Natural killer cell (primary cell): ENCODE measurements at regions not wholly inside any gene's neighbourhood (a gene's known extent, or its start where the extent isn't known, plus 50 kb on each side); places are given as distances from the start of the nearest gene placed in this dataset.

Experiments used
- ATAC-seq, 3 donors: fragments of 150-1000 bp in 2 of 3; fragments of 200-7000 bp in 1 of 3; cut with Tn5 transposase; 1 replicate in 1 of 3; 2 replicates in 2 of 3; pipeline ENCODE4 v1.10.0; 2021; ENCODE audit warnings: mild to moderate bottlenecking in 2 of 3, moderate library complexity in 2 of 3
- DNase-seq, 2 donors: peaks; one replicate each; pipeline versions ENCODE4 v3.0.0 to v3.0.0-alpha.2; 2013 to 2021; ENCODE audit warnings: mixed read lengths in 1 of 2
- H3K27ac ChIP-seq: one replicate; pipeline ENCODE4 v1.5.1; 2013; ENCODE audit warnings: mild to moderate bottlenecking, low read length
- H3K27me3 ChIP-seq: one replicate; pipeline ENCODE4 v1.6.1; 2013; ENCODE audit warnings: low read length; ENCODE audit not compliant: control insufficient read depth, insufficient read depth
- H3K36me3 ChIP-seq: one replicate; pipeline ENCODE4 v1.6.1; 2013; ENCODE audit warnings: low read length; ENCODE audit not compliant: control insufficient read depth, insufficient read depth
- H3K4me1 ChIP-seq: one replicate; pipeline ENCODE4 v1.6.1; 2013; ENCODE audit warnings: low read length; ENCODE audit not compliant: control insufficient read depth, insufficient read depth
- H3K4me3 ChIP-seq: one replicate; pipeline ENCODE4 v1.5.1; 2013; ENCODE audit warnings: low read length
- H3K9me3 ChIP-seq: one replicate; pipeline ENCODE4 v1.6.1; 2013; ENCODE audit warnings: low read length; ENCODE audit not compliant: control insufficient read depth, insufficient read depth
- H3K27ac Mint-ChIP-seq, 2 donors: one replicate each; pipeline ENCODE4 v1.8.0; 2022; ENCODE audit warnings: mild to moderate bottlenecking in 2 of 2, mixed read lengths in 2 of 2, moderate library complexity in 1 of 2
- H3K27me3 Mint-ChIP-seq, 2 donors: one replicate each; pipeline ENCODE4 v1.8.0; 2022; ENCODE audit warnings: low read depth in 2 of 2, mixed read lengths in 2 of 2
- H3K36me3 Mint-ChIP-seq: one replicate; pipeline ENCODE4 v1.8.0; 2022; ENCODE audit warnings: mixed read lengths
- H3K4me1 Mint-ChIP-seq, 2 donors: one replicate each; pipeline ENCODE4 v1.8.0; 2022; ENCODE audit warnings: mixed read lengths in 2 of 2
- H3K4me3 Mint-ChIP-seq: one replicate; pipeline ENCODE4 v1.8.0; 2022; ENCODE audit warnings: mild to moderate bottlenecking, moderate library complexity, mixed read lengths
- H3K9me3 Mint-ChIP-seq, 2 donors: one replicate each; pipeline ENCODE4 v1.8.0; 2022; ENCODE audit warnings: mixed read lengths in 2 of 2
- CTCF ChIP-seq: fragments of 200-600 bp; IDR thresholded peaks from one replicate; pipeline ENCODE4 v1.8.0; 2022; ENCODE audit warnings: antibody characterized with exemption
- WGBS: methylation state at CpG from one replicate; pipeline ENCODE4 v1.1.7; 2013; ENCODE audit warnings: missing lambda C conversion rate; ENCODE audit not compliant: insufficient coverage; 5-methylcytosine and 5-hydroxymethylcytosine counted together
- intact Hi-C: fragments of 100-400 bp; cut with micrococcal nuclease; formaldehyde crosslinking; loops from one replicate; pipeline ENCODE4 v1.14.2; 2022

- Mint-ChIP-seq H3K9me3 (peaks cover 0 to 3% of the 10 kb centered on the region in 2 donors), H3K36me3 (no peaks in the 10 kb centered on the region), H3K4me1 (no peaks in the 10 kb centered on the region), H3K27ac (no peak overlapping the region), H3K4me3 (no peak overlapping the region), H3K27me3 (peaks cover 0 to 6% of the 10 kb centered on the region in 2 donors)
- ATAC-seq (no peak), DNase-seq (no peak)
- H3K36me3 ChIP-seq = no peaks in the 10 kb centered on the region
- 80% methylated on average over 4 of the region's 7 CpGs for WGBS
- no peak overlapping the region for H3K4me3 ChIP-seq
- H3K27ac ChIP-seq = no peak overlapping the region
- intact Hi-C loops = no loop called here
- H3K27me3 ChIP-seq = no peaks in the 10 kb centered on the region
- TF ChIP-seq CTCF = no peak
- no peaks in the 10 kb centered on the region for H3K9me3 ChIP-seq
- H3K4me1 ChIP-seq = no peaks in the 10 kb centered on the region
These were observed 362.6 kb downstream of the KLF5 start for GRCh38 chr13:73421310-73421912.

GRCh38 chr13:73419186-73419585, 360.4 kb downstream of the KLF5 start:
- Histone ChIP-seq H3K4me1 (no peaks in the 10 kb centered on the region), H3K27me3 (no peaks in the 10 kb centered on the region), H3K4me3 (no peak overlapping the region), H3K9me3 (no peaks in the 10 kb centered on the region), H3K27ac (no peak overlapping the region), H3K36me3 (no peaks in the 10 kb centered on the region)
- Mint-ChIP-seq H3K9me3 (no peaks in the 10 kb centered on the region), H3K4me3 (no peak overlapping the region), H3K27ac (no peak overlapping the region), H3K36me3 (no peaks in the 10 kb centered on the region), H3K27me3 (peaks cover 0 to 10% of the 10 kb centered on the region in 2 donors), H3K4me1 (no peaks in the 10 kb centered on the region)
- DNase-seq (no peak), ATAC-seq (no peak)
- intact Hi-C loops = no loop called here
- WGBS = no CpG with 5 or more reads among the region's 1 CpG
- TF ChIP-seq CTCF = no peak

GRCh38 chr13:73417012-73417615, 358.3 kb downstream of the KLF5 start:
- Histone ChIP-seq H3K36me3 (no peaks in the 10 kb centered on the region), H3K27me3 (no peaks in the 10 kb centered on the region), H3K9me3 (no peaks in the 10 kb centered on the region), H3K4me1 (no peaks in the 10 kb centered on the region), H3K27ac (no peak overlapping the region), H3K4me3 (no peak overlapping the region)
- DNase-seq (peak in 1 of 2 donors; percentile 5), ATAC-seq (no peak)
- H3K4me3 Mint-ChIP-seq = no peak overlapping the region
- H3K9me3 Mint-ChIP-seq = no peaks in the 10 kb centered on the region
- no peak overlapping the region for H3K27ac Mint-ChIP-seq
- intact Hi-C loops = no loop called here
- WGBS = 86% methylated on average over 12 of the region's 13 CpGs
- no peaks in the 10 kb centered on the region for H3K4me1 Mint-ChIP-seq
- no peak for TF ChIP-seq CTCF
- no peaks in the 10 kb centered on the region for H3K36me3 Mint-ChIP-seq
- peaks cover 0 to 10% of the 10 kb centered on the region in 2 donors for H3K27me3 Mint-ChIP-seq

- WGBS = no CpG with 5 or more reads among the region's 1 CpG
- intact Hi-C loops = no loop called here
- DNase-seq (no peak), ATAC-seq (no peak)
- Mint-ChIP-seq H3K36me3 (no peaks in the 10 kb centered on the region), H3K27ac (no peak overlapping the region), H3K4me3 (no peak overlapping the region), H3K4me1 (no peaks in the 10 kb centered on the region), H3K27me3 (peaks cover 0 to 10% of the 10 kb centered on the region in 2 donors), H3K9me3 (no peaks in the 10 kb centered on the region)
- Histone ChIP-seq H3K36me3 (no peaks in the 10 kb centered on the region), H3K27ac (no peak overlapping the region), H3K4me1 (no peaks in the 10 kb centered on the region), H3K27me3 (no peaks in the 10 kb centered on the region), H3K9me3 (no peaks in the 10 kb centered on the region), H3K4me3 (no peak overlapping the region)
- TF ChIP-seq CTCF = no peak
These were observed 357.3 kb downstream of the KLF5 start for GRCh38 chr13:73416093-73416492.
